ENCODE measurements at regions not wholly inside any gene's neighbourhood (a gene's known extent, or its start where the extent isn't known, plus 50 kb on each side); places are given as distances from the start of the nearest gene placed in this dataset.

DNA sequence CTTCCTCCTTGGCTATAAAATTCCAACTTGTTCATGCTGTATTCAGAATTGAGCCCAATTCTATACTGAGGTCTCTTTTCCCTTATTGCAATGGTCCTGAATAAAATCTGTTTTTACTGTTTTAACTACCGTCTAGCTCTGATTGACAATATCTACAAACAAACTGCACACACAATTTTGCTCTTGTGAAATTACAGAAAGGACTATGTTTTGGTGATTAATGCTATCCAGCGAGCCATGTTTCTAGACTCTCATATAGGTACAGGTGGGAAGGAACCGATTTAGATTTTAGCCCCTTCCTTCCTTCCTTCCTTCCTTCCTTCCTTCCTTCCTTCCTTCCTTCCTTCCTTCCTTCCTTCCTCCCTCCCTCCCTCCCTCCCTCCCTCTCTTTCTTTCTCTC lies 254.4 kb downstream of the SLC4A3 start:
- TF ChIP-seq, protein P1, sequence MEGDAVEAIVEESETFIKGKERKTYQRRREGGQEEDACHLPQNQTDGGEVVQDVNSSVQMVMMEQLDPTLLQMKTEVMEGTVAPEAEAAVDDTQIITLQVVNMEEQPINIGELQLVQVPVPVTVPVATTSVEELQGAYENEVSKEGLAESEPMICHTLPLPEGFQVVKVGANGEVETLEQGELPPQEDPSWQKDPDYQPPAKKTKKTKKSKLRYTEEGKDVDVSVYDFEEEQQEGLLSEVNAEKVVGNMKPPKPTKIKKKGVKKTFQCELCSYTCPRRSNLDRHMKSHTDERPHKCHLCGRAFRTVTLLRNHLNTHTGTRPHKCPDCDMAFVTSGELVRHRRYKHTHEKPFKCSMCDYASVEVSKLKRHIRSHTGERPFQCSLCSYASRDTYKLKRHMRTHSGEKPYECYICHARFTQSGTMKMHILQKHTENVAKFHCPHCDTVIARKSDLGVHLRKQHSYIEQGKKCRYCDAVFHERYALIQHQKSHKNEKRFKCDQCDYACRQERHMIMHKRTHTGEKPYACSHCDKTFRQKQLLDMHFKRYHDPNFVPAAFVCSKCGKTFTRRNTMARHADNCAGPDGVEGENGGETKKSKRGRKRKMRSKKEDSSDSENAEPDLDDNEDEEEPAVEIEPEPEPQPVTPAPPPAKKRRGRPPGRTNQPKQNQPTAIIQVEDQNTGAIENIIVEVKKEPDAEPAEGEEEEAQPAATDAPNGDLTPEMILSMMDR (IDR thresholded peaks at IDR 0.05), result no peak
- no peak for TF ChIP-seq POLR2A (IDR thresholded peaks at IDR 0.05)
